ENCODE measurements at regions not wholly inside any gene's neighbourhood (a gene's known extent, or its start where the extent isn't known, plus 50 kb on each side); places are given as distances from the start of the nearest gene placed in this dataset.
"Not testable (repeated sequence)": the region's sequence is repeated elsewhere in the genome, so short reads cannot be mapped to it uniquely, and the experiment has no call there.

DNA sequence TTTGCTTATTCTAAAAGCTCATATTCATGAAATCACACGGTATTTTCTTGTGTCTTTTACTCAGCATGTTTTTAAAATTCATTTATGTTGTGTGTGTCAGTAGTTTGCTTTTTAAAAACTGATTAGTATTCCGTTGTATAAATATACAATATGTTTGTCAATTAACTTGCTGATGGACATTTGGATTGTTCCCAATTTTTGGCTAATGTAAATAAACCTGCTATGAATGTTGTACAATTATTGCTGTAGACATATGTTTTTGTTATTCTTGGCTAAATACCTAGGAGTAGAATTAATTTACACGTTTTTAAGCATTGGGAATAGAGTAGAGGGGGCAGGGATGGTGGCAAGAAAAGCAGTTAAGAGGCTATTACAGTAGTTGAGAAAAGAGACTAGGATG lies 199.5 kb upstream of the CCL2 start:
- no peak for DNase-seq

DNA sequence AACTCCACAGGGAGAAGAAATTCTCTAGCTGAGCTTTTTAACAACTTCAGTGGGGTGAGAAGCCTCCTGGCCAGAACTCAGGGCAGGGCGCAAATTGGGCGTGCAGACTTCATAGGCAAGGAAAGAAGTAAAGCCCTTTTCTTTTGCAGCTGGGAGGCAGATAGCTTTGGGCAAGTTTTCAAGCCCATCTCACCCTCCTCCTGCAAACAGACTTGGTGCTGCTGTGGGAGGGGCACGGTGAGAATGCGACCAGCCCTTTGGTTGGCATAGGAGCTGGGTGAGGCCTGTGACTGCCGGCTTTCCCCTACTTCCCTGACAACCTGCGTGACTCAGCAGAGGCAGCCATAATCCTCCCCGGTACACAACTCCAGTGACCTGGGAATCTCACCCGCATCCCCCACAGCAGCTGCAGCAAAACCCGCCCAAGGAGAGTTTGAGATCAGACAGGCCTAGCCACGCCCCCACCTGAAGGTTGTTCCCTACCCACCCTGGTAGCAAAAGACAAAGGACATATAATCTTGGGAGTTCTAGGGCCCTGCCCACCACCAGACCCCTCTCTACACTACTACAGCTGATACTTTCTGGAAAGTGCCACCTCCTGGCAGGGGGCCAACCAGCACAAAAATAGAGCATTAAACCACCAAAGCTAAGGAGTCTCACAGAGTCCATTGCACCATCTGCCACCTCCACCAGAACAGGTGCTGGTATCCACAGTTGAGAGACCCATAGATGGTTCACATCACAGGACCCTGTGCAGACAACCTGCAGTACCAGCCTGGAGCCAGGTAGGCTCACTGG lies 195.5 kb upstream of the CCL2 start:
- DNase-seq, result no peak

- no peak for DNase-seq
Observed at GRCh38 chr17:34066528-34066927, 188.6 kb upstream of the CCL2 start.

GRCh38 chr17:34067011-34067410 lies 188.1 kb upstream of the CCL2 start:
- no peak for DNase-seq

GRCh38 chr17:34068571-34068970 lies 186.5 kb upstream of the CCL2 start:
- DNase-seq, result no peak

- DNase-seq, result no peak
Observed at GRCh38 chr17:34070712-34071111, 184.4 kb upstream of the CCL2 start.

DNA sequence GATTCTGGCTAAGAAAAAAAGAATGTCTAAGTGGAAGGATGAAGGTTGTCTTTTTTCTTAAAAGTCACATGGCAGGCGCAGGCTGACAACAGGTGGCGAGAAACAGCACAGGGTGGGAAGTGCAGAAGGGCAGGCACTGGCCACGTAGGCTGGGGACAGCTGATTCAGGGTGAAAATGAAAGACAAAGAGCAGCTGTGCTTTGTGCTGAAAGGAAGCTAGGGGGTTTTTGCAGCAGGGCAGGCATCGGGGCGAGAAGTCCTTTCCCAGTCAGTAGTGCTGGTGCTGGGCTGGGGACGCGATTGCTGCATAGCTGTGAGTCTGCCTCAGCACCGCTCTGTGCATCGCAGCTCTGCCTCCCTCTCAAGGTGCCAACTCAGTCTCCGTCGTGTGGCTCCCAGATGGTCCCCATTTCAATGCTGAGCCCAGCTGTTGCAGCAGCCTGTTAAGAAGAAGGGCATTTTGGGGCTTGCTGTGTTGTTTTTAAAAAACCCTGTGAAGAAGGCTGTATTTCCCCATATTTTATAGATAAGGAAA lies 183.1 kb upstream of the CCL2 start:
- no peak for DNase-seq

DNA sequence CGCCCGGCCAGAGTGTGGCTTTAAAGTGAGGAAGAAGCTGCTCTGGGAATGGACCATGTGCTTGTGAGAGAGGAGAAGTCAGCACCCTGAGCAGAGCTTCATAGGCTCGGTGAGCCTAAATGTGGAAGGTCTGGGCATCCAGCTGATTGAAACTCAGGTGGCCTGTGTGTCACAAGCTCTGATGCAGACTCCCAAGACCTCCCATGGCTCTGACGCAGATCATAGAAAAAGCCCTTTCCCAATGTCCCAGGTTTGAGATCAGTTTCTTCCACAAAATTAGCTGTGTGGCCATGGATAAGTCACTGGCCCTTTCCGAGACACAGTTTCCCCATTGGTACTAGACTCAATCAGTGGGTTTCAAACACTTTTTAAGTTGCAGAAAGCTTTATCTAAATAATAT lies 180.0 kb upstream of the CCL2 start:
- DNase-seq, result no peak

- DNase-seq, result no peak
Observed at GRCh38 chr17:34076743-34077631, 178.1 kb upstream of the CCL2 start.

DNA sequence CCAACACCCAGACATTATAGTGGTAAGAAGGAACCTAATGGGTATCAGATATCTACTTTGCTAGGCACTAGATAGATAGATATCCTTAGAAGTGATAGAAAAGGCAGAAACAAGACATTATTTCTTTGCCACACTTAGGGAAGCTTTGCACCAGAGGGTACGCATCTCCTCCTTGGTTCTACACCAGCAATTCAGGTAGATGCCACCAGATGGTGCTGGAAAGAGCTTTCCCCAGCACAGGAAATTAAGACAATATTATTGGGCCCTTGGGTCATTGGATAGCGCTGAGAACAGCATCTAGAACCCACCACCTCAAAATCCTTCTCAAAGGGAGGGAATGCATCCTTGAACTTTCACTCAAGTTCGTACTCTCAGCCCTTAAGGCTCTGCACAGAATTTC lies 173.8 kb upstream of the CCL2 start:
- DNase-seq, result no peak

GRCh38 chr17:34082404-34082803 lies 172.7 kb upstream of the CCL2 start:
- DNase-seq, result no peak

GRCh38 chr17:34089042-34089441 lies 166.0 kb upstream of the CCL2 start:
- not testable (repeated sequence) for DNase-seq

DNA sequence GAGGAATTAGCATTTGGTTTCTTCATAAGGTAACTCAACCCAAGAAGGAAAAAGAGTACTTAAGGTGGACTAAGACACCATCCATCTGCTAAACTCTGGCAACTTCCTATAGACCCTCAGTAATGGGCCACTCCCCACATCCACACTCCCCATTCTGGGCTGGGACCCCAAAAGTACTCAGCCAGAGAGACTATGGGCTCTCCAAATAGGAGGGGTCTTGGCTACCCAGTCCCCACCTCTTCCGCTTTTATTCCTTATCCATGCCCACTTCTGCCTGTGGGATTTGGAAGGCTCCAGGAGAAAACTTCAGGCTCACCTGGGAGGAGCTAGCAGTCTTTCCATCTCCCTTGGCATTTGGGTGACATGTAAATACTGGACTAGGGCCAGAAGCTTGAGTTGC lies 164.5 kb upstream of the CCL2 start:
- DNase-seq, result no peak

DNA sequence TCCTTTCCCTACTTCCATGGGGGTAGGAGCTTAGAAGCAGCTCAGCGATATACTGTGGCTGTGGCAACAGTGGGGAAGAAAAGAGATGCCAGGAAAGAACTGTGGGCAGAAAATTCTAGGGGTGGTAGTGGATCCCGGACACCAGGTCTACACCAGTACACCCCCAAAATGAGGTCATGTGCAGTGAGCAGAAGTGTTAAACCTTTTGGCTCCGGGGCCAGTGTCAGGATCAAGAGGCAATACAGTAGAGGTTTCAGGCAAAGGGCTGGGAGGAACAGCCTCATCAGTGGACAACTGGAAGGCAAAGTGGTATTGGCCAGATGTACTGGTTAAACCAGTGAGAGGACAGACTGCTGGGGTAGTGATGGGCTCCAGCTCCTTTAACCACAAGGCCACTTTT lies 163.1 kb upstream of the CCL2 start:
- no peak for DNase-seq

DNA sequence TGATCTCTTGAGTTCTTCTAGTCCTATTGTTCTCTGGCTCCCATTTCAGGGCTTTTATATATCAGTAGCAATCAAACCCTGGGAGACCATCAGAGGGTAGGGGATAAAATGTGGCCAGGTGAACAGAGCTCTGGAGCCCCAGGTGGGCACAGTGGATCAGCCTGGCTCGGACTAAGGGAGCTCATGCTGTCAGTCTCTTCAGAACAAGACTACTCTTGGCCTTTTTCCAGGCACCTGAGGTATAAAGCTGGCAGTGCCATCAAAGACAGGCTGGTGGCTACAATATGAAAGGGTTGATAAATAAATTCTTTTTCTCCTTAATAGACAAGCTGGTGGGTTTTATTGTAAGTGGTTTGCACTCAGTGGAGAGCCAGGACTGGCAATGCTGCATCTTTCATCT lies 160.0 kb upstream of the CCL2 start:
- no peak for DNase-seq

GRCh38 chr17:34098699-34099098 lies 156.4 kb upstream of the CCL2 start:
- no peak for DNase-seq

GRCh38 chr17:34099859-34100515 lies 155.1 kb upstream of the CCL2 start:
- DNase-seq, result no peak

DNA sequence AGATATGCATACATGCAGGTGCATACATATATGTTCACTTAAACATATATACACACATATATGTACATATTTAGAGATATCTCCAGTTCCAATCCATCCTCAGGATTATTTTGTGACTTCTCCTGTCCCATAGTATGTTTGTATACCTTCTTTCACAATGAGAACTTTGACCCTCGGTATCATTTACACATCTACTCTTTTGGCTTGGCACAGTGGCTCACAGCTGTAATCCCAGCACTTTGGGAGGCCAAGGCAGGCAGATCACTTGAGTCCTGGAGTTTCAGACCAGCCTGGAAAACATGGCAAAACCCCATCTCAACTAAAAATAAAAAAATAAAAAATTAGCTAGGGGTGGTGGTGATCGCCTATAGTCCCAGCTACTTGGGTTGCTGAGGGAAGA lies 148.1 kb upstream of the CCL2 start:
- DNase-seq, result no peak

DNA sequence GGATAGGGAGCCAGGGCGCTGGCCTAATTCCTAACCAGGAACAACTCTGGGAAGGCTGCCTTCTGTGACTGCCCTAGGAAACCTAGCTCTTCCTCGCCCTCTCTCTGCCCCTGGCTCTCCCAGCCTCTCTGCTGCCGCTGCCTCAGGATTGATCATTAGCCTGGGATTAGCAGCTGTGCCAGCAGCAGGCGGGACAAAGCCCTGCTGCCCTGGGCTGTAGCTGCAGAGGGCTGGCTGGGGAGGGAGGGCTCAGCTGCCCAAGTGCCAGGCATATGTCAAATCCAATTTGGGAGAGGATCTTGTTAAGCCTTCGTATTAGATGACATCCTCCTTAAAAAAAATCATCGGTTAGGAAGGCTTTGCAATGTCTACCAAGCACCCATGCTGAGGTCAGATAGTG lies 144.8 kb upstream of the CCL2 start:
- DNase-seq, result no peak

GRCh38 chr17:34113089-34113488 lies 142.0 kb upstream of the CCL2 start:
- no peak for DNase-seq

- no peak for DNase-seq
Observed at GRCh38 chr17:34114174-34114573, 140.9 kb upstream of the CCL2 start.

DNA sequence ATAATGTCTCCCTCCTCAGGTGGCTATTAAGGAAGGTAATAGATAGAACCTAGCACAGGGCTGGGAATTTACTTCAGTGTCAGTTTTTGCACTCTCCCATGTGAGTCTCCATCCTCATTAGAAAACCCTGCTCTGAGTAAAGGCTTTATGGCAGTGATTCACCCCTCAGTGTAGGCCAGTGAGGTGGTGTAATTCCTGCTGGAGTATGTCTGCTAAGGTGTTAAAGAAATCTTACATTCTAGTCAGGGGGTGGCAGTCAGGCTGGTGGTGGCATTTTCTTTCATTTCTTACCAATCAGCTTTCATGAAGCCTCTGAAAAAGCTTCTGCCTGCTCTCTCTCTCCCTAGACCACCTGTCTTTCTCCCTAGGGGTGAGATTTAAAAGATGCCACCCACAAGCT lies 138.8 kb upstream of the CCL2 start:
- no peak for DNase-seq

- no peak for DNase-seq
Observed at GRCh38 chr17:34117332-34117731, 137.8 kb upstream of the CCL2 start.

- DNase-seq, result no peak
Observed at GRCh38 chr17:34117811-34118210, 137.3 kb upstream of the CCL2 start.
